Middle frontal gyrus (tissue), 1 donor: ENCODE measurements at regions not wholly inside any gene's neighbourhood (a gene's known extent, or its start where the extent isn't known, plus 50 kb on each side); places are given as distances from the start of the nearest gene placed in this dataset.
"Not testable (repeated sequence)": the region's sequence is repeated elsewhere in the genome, so short reads cannot be mapped to it uniquely, and the experiment has no call there.

Source experiments
- DNase-seq: peaks from one replicate; pipeline ENCODE4 v3.0.0-alpha.2; 2015; ENCODE audit warnings: low spot score; ENCODE audit errors: extremely low spot score

DNA sequence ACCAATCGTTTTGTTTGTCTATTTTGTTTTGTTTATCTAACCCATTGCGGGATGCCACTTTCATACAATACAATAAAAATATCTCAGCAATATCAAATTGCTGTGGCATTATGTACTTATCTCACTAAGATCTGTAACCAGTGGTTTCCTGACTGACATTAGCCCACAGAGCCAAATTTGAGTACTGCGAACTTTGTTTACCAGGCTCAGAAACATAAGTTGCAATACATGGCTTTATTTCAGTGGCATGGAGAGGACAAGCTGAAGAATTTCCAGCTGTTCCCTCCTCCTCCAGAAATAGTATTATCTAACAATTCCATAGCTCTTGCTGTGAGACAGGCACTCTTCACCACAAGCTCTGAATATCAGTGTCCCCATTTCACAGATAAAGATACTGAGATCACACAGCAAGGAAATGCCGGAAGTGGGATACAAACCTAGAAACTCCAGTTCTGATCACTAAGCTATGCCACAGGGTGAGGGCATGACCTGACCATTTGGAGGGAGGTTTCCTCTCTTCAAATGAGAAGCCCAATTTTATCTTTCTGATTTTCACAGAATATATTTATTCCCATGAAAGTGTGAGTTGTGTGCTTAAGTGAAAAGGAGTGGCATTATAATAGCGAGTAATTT is 469.9 kb upstream of the CBLB start:
- no peak for DNase-seq

DNA sequence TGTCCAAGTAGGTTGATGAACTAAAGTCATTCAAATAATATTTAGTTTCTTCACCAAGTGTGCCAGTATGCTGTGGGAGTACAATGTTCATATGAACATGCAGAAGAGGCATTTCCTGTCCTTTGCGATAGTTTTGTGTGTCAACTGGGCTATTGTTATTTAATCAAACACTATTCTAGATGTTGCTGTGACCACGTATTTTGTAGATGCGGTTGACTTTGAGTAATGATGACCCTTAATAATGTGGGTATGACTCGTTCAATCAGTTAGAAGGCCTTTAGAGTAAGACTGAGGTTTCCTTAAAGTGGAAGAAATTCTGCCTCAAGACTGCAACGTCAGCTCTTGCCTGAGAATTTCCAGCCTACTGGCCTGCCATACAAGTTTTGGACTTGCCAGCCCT is 470.7 kb upstream of the CBLB start:
- no peak for DNase-seq

DNA sequence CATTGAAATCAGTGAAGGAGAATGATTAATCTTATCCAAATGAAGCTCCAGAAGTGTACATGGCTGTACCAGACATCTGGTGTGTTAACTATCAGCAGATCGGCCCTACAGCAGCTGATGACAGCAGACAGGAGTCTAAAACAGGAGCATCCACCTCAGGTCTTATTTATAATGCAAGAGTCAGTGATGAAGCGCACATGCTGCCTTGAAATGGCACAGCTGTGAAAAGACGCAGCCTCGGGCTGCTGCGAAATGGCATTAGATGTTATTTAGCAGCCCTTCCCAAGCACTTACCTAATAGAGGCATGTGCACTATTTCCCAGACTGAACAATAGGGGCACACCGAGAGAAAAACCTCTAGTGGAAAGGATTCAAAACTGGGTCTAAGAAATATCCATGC is 472.3 kb upstream of the CBLB start:
- DNase-seq: no peak

DNA sequence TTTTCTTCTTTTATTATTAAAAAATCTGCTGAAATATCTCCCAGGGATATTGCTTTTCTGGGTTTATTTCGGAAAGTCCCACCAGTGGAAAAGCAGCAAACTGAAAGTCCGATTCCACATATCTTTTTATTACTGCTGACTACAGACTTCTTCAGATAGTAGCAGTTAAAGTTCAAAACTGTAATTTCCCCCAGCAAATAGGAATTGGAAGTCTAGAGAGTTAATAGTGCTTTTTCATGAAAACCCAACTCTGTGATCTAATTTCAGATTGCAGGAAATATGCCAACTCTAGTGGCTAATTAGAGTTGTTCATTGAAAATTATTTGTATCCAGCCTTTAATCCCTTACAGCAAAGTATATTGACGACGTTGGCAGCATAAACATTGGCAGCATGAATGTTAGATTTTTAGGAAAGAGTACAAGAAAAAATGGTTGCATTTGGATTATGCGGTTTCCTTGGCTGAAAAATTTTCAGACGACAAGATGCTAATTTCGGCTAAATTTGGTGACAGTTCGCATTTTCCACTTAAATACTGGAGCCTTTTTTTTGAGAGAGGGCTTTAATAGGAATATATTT is 472.9 kb upstream of the CBLB start:
- DNase-seq: no peak

- no peak for DNase-seq
Observed at GRCh38 chr3:106342386-106342785, 473.6 kb upstream of the CBLB start.

DNA sequence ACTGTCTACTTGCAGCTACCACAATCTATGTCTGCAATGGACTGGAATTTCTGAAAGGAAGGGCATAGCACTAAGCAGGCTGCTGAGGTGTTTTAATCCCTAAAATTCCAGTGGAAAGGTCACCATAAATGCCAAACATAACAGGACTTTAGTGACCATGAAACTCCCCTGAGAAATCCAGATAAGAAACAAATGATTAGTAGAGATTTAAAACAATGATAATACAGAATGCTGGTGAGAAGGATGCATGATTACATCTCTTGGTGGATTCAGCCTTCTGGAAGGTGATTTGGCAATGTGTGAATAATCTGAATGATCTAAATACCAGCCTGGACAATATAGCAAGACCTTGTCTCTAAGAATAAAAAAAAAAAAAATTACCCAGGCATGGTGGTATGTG is 475.0 kb upstream of the CBLB start:
- no peak for DNase-seq

GRCh38 chr3:106345353-106346027 is 476.7 kb upstream of the CBLB start:
- DNase-seq: no peak

- no peak for DNase-seq
Observed at GRCh38 chr3:106347350-106347749, 478.5 kb upstream of the CBLB start.

GRCh38 chr3:106348139-106348690 is 479.4 kb upstream of the CBLB start:
- DNase-seq: no peak

- DNase-seq: no peak
Observed at GRCh38 chr3:106349191-106349881, 480.5 kb upstream of the CBLB start.

DNA sequence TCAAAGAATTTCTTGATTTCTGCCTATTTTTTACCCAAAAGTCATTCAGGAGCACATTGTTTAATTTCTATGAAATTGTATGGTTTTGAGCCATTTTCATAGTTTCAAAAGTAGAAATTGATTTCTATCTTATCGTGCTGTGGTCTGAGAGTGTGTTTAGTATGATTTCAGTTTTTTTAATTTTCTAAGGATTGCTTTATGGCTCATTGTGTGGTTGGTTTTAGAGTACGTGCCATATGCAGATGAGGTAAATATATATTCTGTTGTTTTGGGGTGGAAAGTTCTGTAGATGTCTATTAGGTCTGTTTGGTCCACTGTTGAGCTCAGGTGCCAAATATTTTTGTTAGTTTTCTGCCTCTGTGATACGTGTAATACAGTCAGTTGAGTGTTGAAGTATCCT is 487.1 kb upstream of the CBLB start:
- DNase-seq: no peak

DNA sequence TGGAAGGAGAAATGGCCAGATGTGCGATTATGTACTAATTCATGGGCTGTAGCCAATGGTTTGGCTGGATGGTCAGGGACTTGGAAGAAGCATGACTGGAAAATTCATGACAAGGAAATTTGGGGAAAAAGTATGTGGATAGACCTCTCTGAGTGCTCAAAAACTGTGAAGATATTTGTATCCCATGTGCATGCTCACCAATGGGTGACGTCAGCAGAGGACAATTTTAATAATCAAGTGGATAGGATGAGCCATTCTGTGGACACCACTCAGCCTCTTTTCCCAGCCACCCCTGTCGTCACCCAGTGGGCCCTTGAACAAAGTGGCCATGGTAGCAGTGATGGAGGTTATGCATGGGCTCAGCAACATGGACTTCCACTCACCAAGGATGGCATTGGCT is 490.9 kb upstream of the CBLB start:
- no peak for DNase-seq

GRCh38 chr3:106360901-106361300 is 492.1 kb upstream of the CBLB start:
- DNase-seq: not testable (repeated sequence)

DNA sequence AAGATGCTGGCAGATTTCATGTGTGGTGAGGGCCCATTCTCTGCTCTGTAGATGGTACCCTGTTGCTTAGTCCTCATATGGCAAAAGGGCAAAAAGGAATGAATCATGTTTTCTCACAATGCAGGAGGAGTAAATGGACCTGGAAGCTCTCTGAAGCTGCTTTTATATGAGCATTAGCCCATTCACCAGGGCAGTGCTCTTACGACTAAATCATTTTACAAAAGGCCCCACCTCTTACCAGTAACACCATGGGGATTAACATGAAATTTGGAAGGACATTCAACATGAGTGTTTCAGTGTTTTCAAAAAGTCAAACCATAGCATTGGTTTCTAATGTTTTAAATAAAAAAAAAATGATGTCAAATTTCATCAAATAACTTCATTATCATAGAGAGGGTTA is 495.7 kb upstream of the CBLB start:
- DNase-seq: no peak

GRCh38 chr3:106365061-106365691 is 496.4 kb upstream of the CBLB start:
- no peak for DNase-seq

DNA sequence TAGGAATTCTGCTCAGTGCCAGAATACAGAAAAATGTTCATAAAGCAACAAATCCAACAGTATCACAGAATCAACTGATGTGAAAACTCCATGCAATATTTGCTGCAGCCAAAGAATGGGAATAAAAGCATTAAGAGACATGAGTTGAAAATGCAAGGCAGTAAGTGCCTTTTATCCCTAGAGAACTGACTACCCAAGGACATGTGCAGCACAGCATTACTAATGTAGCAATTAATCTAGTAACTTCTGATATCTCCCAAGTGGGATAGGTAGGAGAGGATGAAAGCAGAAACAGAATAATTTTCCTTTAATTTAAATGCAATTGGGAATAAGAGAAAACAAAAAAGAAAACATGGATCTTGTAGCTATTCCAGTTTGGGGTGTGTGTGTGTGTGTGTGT is 497.5 kb upstream of the CBLB start:
- no peak for DNase-seq

DNA sequence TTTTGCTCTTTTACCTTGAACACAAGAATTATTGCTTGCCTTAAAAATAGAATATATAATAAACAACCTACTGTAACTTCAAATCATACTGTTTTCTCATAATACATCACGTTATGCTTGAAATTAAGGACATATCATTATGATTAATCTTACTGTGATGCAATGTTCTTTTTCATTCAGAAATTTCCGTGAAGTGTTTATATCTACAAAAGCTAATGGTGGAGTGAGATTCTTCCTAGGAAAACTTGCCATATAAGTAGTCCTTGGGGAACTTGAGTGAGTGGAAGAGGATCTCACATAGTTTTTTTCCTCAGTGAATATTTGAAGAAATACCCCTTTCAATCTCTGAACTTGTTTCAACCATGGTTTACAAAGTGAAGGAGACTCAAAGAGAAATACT is 498.7 kb upstream of the CBLB start:
- no peak for DNase-seq

- no peak for DNase-seq
Observed at GRCh38 chr3:106371221-106371970, 502.6 kb upstream of the CBLB start.

DNA sequence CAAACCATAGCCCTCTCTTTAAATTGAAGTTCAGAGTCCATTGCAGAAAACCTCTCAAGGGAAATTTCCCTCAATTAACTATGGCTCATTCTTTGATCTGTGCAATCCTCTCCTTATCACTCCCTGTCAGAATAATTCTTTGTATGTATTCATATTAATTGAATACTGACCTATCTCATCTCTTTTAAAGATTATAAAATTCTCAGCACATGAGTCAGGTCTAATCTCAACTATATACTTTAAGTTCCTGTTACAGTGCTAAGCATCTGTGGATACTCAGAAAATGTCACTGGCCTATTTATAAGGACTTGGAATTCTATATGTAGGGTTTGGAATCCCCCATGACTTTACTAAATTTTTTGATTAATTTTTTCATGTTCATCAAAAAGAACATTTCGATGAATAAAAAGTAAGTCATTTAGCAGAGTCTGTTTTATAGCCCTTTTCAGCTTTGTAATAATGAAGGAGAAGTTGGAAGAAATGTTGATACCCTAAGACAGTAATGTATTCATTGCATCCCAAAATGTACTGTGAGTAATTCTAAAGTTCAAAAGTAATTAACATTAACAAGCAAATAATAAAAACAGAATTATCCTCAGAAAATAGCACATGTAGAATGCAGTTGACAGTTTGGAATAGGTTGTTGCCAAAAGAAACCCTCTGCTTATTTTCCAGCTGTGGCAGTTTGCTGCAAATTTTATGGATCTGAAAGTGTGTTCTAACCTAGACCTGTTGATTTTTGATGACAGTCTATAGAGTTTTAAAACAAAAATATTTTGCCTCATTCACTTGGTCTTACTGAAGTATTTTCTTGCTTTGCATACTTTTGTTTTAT is 503.4 kb upstream of the CBLB start:
- DNase-seq: no peak

DNA sequence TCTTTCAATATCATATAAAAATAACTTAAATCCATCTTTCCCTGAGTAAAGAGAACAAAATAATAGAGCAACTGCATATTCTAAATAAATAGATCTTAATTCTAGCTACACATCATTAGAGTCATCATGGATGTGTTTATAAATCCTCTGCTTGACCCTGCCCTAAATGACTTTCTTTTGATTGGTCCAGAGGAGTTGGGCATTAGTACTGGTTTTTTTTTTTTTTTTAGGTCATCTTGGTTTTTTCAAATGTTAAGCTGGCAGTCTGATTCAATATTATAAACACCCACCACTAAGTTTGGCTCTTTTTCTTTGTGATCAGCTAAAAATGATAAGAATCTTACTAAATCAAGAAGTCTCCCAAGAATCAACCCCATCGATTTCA is 504.0 kb upstream of the CBLB start:
- no peak for DNase-seq
